ENCODE measurements at regions not wholly inside any gene's neighbourhood (a gene's known extent, or its start where the extent isn't known, plus 50 kb on each side); places are given as distances from the start of the nearest gene placed in this dataset.

DNA sequence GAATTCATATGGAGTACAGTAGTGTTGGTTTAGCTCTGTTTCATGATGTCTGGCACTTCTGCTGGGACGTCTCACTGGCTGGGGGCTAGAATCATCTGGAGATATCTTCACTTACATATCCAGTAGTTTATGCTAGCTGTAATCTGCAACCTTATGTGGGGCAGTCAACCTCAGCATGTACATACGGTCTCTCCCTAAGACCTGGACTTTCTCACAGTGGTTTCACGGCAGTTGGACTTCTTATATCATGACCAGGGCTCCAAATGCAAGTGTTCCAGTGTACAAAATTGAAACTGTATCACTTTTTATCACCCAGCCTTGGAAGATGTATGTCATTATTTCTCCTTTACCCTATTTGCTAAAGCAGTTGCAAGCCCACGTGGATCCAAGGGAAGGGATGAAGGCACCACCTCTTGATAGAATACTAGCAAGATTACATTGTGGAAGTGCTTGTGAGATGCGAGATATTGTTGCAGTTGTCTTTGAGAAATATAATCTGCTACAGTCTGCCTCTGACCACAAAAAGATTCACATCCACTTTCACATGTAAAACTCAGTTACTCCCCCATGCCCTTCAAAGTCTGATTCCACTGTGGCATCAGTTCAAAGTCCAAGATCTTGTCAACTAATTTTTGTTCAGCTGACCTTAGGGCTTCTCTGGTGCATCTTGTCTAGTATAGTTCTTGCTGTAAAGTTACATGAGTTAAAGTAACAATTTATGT lies 316.6 kb upstream of the NCAM1 start:
- TF ChIP-seq CTCF (IDR thresholded peaks at IDR 0.05) (no peak), POLR2A (IDR thresholded peaks at IDR 0.05) (no peak)

All from vagina (tissue), 2 donors.